CD4-positive, alpha-beta T cell (primary cell): ENCODE measurements at regions not wholly inside any gene's neighbourhood (a gene's known extent, or its start where the extent isn't known, plus 50 kb on each side); places are given as distances from the start of the nearest gene placed in this dataset.

ENCODE experiments used
- ATAC-seq: fragments of 200-7000 bp; cut with Tn5 transposase; one replicate; pipeline ENCODE4 v1.10.0; 2022; ENCODE audit warnings: mild to moderate bottlenecking; ENCODE audit not compliant: poor library complexity
- CTCF ChIA-PET: fragments of 350-600 bp; sonication (Branson Sonifier 250); formaldehyde crosslinking; loops from one replicate; lab custom pipeline; 2021; ENCODE audit warnings: antibody characterized with exemption, inconsistent platforms; lab: Charles Lee
- POLR2A ChIA-PET: fragments of 350-600 bp; sonication (Branson Sonifier 250); formaldehyde crosslinking; loops from one replicate; lab custom pipeline; 2021; ENCODE audit warnings: antibody characterized with exemption, inconsistent platforms; lab: Charles Lee
- DNase-seq, 14 experiments: peaks; one replicate each; pipeline ENCODE4 v3.0.0-alpha.2; 2013 to 2020; ENCODE audit warnings: mixed read lengths in 2 of 14
- H3K27ac ChIP-seq, 2 donors: one replicate each; pipeline versions ENCODE4 v1.5.1 to v1.7.0; 2013; ENCODE audit warnings: low read length in 2 of 2, low read depth in 1 of 2, mild to moderate bottlenecking in 1 of 2
- H3K27me3 ChIP-seq, 2 experiments: 1 replicate in 1 of 2; 2 replicates in 1 of 2; pipeline versions ENCODE4 v1.6.1 to v1.7.0; 2013; ENCODE audit warnings: low read length in 2 of 2, control low read depth in 1 of 2, mild to moderate bottlenecking in 1 of 2, moderate library complexity in 1 of 2; ENCODE audit not compliant: insufficient read depth in 2 of 2, control insufficient read depth in 1 of 2
- H3K36me3 ChIP-seq: one replicate; pipeline ENCODE4 v1.6.1; 2013; ENCODE audit warnings: low read length, control low read depth; ENCODE audit not compliant: insufficient read depth
- H3K4me1 ChIP-seq: one replicate; pipeline ENCODE4 v1.6.1; 2013; ENCODE audit warnings: low read length, control low read depth; ENCODE audit not compliant: insufficient read depth
- H3K4me3 ChIP-seq: one replicate; pipeline ENCODE4 v1.5.1; 2013; ENCODE audit warnings: mild to moderate bottlenecking, low read length, moderate library complexity
- H3K9me3 ChIP-seq, 2 experiments: 1 replicate in 1 of 2; 2 replicates in 1 of 2; pipeline versions ENCODE4 v1.6.1 to v1.7.0; 2013; ENCODE audit warnings: low read length in 2 of 2, mild to moderate bottlenecking in 2 of 2, control low read depth in 1 of 2, moderate library complexity in 1 of 2; ENCODE audit not compliant: control insufficient read depth in 1 of 2, insufficient read depth in 1 of 2
- H3K27ac Mint-ChIP-seq: one replicate; pipeline ENCODE4 v1.8.0; 2020; ENCODE audit warnings: mixed read lengths
- H3K27me3 Mint-ChIP-seq: one replicate; pipeline ENCODE4 v1.8.0; 2021; ENCODE audit warnings: mixed read lengths
- H3K36me3 Mint-ChIP-seq: one replicate; pipeline ENCODE4 v1.8.0; 2021; ENCODE audit warnings: low read depth, mixed read lengths
- H3K4me1 Mint-ChIP-seq: one replicate; pipeline ENCODE4 v1.8.0; 2021; ENCODE audit warnings: low read depth, mixed read lengths
- H3K4me3 Mint-ChIP-seq: one replicate; pipeline ENCODE4 v1.8.0; 2020; ENCODE audit warnings: mild to moderate bottlenecking, mixed read lengths
- H3K9me3 Mint-ChIP-seq: one replicate; pipeline ENCODE4 v1.8.0; 2020; ENCODE audit warnings: mixed read lengths
- CTCF ChIP-seq: fragments of 200-600 bp; IDR thresholded peaks from one replicate; pipeline ENCODE4 v1.8.0; 2022; ENCODE audit warnings: antibody characterized with exemption, mild to moderate bottlenecking
- intact Hi-C, 2 experiments: fragments of 100-400 bp; cut with DNase I in 1 of 2; cut with micrococcal nuclease in 1 of 2; formaldehyde crosslinking; loops; one replicate each; pipeline versions ENCODE4 v1.15.1 to v1.9.0; 2023 to 2025; cut with DNase I, micrococcal nuclease

- no peaks in the 10 kb centered on the region for H3K4me1 ChIP-seq
- Mint-ChIP-seq H3K4me3 (no peak overlapping the region), H3K4me1 (no peaks in the 10 kb centered on the region), H3K36me3 (no peaks in the 10 kb centered on the region), H3K9me3 (peaks cover 6% of the 10 kb centered on the region), H3K27ac (no peak overlapping the region), H3K27me3 (no peaks in the 10 kb centered on the region)
- H3K4me3 ChIP-seq, result no peak overlapping the region
- no peak for DNase-seq
- no peaks in the 10 kb centered on the region for H3K27me3 ChIP-seq
- no peaks in the 10 kb centered on the region for H3K9me3 ChIP-seq
- CTCF ChIA-PET, result no interaction called here
- intact Hi-C loops, result no loop called here
- no peak for ATAC-seq
- H3K36me3 ChIP-seq, result no peaks in the 10 kb centered on the region
- no peak overlapping the region for H3K27ac ChIP-seq
- POLR2A ChIA-PET, result no interaction called here
- TF ChIP-seq CTCF, result no peak
Observed at GRCh38 chr3:180092889-180093288, 56.2 kb upstream of the PEX5L start.

- ATAC-seq (no peak), DNase-seq (no peak)
- POLR2A ChIA-PET, result no interaction called here
- TF ChIP-seq CTCF, result no peak
- Histone ChIP-seq H3K36me3 (no peaks in the 10 kb centered on the region), H3K27me3 (no peaks in the 10 kb centered on the region), H3K9me3 (no peaks in the 10 kb centered on the region), H3K4me1 (no peaks in the 10 kb centered on the region), H3K4me3 (no peak overlapping the region), H3K27ac (no peak overlapping the region)
- intact Hi-C loops, result no loop called here
- Mint-ChIP-seq H3K27me3 (no peaks in the 10 kb centered on the region), H3K4me1 (no peaks in the 10 kb centered on the region), H3K4me3 (no peak overlapping the region), H3K36me3 (no peaks in the 10 kb centered on the region), H3K9me3 (peaks cover 7% of the 10 kb centered on the region), H3K27ac (no peak overlapping the region)
- CTCF ChIA-PET, result no interaction called here
Observed at GRCh38 chr3:180093535-180093934, 56.8 kb upstream of the PEX5L start.

- H3K9me3 ChIP-seq, result peaks cover 0 to 7% of the 10 kb centered on the region in 2 experiments
- H3K4me3 Mint-ChIP-seq, result no peak overlapping the region
- no peak for TF ChIP-seq CTCF
- DNase-seq, result no peak
- H3K27ac Mint-ChIP-seq, result no peak overlapping the region
- H3K36me3 ChIP-seq, result no peaks in the 10 kb centered on the region
- no peak overlapping the region for H3K4me3 ChIP-seq
- intact Hi-C loops, result no loop called here
- POLR2A ChIA-PET, result no interaction called here
- no peaks in the 10 kb centered on the region for H3K27me3 ChIP-seq
- CTCF ChIA-PET, result no interaction called here
- H3K36me3 Mint-ChIP-seq, result no peaks in the 10 kb centered on the region
- peaks cover 5% of the 10 kb centered on the region for H3K9me3 Mint-ChIP-seq
- H3K4me1 Mint-ChIP-seq, result no peaks in the 10 kb centered on the region
- no peak for ATAC-seq
- H3K27me3 Mint-ChIP-seq, result no peaks in the 10 kb centered on the region
- no peak overlapping the region for H3K27ac ChIP-seq
- no peaks in the 10 kb centered on the region for H3K4me1 ChIP-seq
Observed at GRCh38 chr3:180097626-180098025, 60.9 kb upstream of the PEX5L start.
